Keratinocyte (primary cell): ENCODE measurements at regions not wholly inside any gene's neighbourhood (a gene's known extent, or its start where the extent isn't known, plus 50 kb on each side); places are given as distances from the start of the nearest gene placed in this dataset.

Experiments used
- DNase-seq: peaks from one replicate; pipeline ENCODE4 v3.0.0-alpha.2; 2011; ENCODE audit warnings: low read depth, missing footprints, low spot score
- FAIRE-seq: peaks from 2 replicates; lab custom pipeline; 2011; peaks lifted over from hg19 to GRCh38; lab: Jason Lieb, UNC
- H2AFZ ChIP-seq: 2 replicates; pipeline ENCODE4 v1.6.0; 2012; ENCODE audit warnings: low read length, control low read depth, inconsistent platforms; ENCODE audit not compliant: control insufficient read depth
- H3K27ac ChIP-seq: 2 replicates; pipeline ENCODE4 v1.5.1; 2011; ENCODE audit warnings: low read length; ENCODE audit not compliant: control insufficient read depth, insufficient read depth
- H3K27me3 ChIP-seq: 3 replicates; pipeline ENCODE4 v1.6.0; 2011; ENCODE audit warnings: low read length; ENCODE audit not compliant: control insufficient read depth, insufficient read depth; ENCODE audit errors: extremely low read depth
- H3K36me3 ChIP-seq, 2 experiments: 2 replicates in 1 of 2; 3 replicates in 1 of 2; pipeline ENCODE4 v1.5.1; 2011; ENCODE audit warnings: low read length in 2 of 2, mild to moderate bottlenecking in 1 of 2; ENCODE audit not compliant: control insufficient read depth in 2 of 2, insufficient read depth in 2 of 2; ENCODE audit errors: extremely low read depth in 1 of 2
- H3K4me1 ChIP-seq: 3 replicates; pipeline ENCODE4 v1.5.1; 2011; ENCODE audit warnings: low read length; ENCODE audit not compliant: control insufficient read depth, insufficient read depth; ENCODE audit errors: extremely low read depth
- H3K4me2 ChIP-seq: 3 replicates; pipeline ENCODE4 v1.6.0; 2011; ENCODE audit warnings: low read depth, low read length; ENCODE audit not compliant: control insufficient read depth, insufficient read depth; ENCODE audit errors: extremely low read depth
- H3K4me3 ChIP-seq, 3 experiments: fragments of 200-600 bp in 1 of 3; sonication (generic) in 1 of 3; 2 replicates in 2 of 3; 3 replicates in 1 of 3; pipeline ENCODE4 v1.5.1; 2011 to 2016; ENCODE audit warnings: low read length in 3 of 3, mild to moderate bottlenecking in 3 of 3, control low read depth in 2 of 3, inconsistent platforms in 1 of 3, low read depth in 1 of 3, mixed read lengths in 1 of 3, mixed run types in 1 of 3, moderate library complexity in 1 of 3; ENCODE audit not compliant: control insufficient read depth in 2 of 3, insufficient read depth in 2 of 3; ENCODE audit errors: extremely low read depth in 1 of 3
- H3K79me2 ChIP-seq: 2 replicates; pipeline ENCODE4 v1.6.0; 2012; ENCODE audit warnings: low read length; ENCODE audit not compliant: control insufficient read depth, insufficient read depth
- H3K9ac ChIP-seq: 3 replicates; pipeline ENCODE4 v1.6.0; 2011; ENCODE audit warnings: low read length; ENCODE audit not compliant: control insufficient read depth, insufficient read depth; ENCODE audit errors: extremely low read depth
- H3K9me1 ChIP-seq: 3 replicates; pipeline ENCODE4 v1.6.0; 2011; ENCODE audit warnings: low read length; ENCODE audit not compliant: control insufficient read depth, insufficient read depth; ENCODE audit errors: extremely low read depth
- H3K9me3 ChIP-seq: 2 replicates; pipeline ENCODE4 v1.5.1; 2012; ENCODE audit warnings: low read depth, low read length; ENCODE audit not compliant: control insufficient read depth
- H4K20me1 ChIP-seq: 3 replicates; pipeline ENCODE4 v1.6.0; 2011; ENCODE audit warnings: low read length; ENCODE audit not compliant: control insufficient read depth, insufficient read depth; ENCODE audit errors: extremely low read depth
- EZH2 ChIP-seq: IDR thresholded peaks from one replicate; pipeline ENCODE4 v1.6.1; 2012; ENCODE audit warnings: inconsistent platforms, mild to moderate bottlenecking, low read length, moderate library complexity
- dilution Hi-C: fragments of 300-500 bp; cut with MboI; formaldehyde crosslinking; loops from one replicate; pipeline ENCODE4 v1.7.0; 2020; ENCODE audit warnings: low sequenced_read_pairs; ENCODE audit not compliant: extremely low pct_ligation_motif_present
- TF ChIP-seq, protein P1 (sequence below), 3 experiments: IDR thresholded peaks in 1 of 3; conservative IDR thresholded peaks in 1 of 3; optimal IDR thresholded peaks in 1 of 3; 2 replicates in 2 of 3; 3 replicates in 1 of 3; pipeline versions ENCODE3 to v1.5.1; 2011; ENCODE audit warnings: low read length in 3 of 3, mild to moderate bottlenecking in 3 of 3, moderate library complexity in 2 of 3, control low read depth in 1 of 3, inconsistent platforms in 1 of 3; ENCODE audit not compliant: insufficient read depth in 2 of 3; ENCODE audit errors: extremely low read depth in 1 of 3

DNA sequence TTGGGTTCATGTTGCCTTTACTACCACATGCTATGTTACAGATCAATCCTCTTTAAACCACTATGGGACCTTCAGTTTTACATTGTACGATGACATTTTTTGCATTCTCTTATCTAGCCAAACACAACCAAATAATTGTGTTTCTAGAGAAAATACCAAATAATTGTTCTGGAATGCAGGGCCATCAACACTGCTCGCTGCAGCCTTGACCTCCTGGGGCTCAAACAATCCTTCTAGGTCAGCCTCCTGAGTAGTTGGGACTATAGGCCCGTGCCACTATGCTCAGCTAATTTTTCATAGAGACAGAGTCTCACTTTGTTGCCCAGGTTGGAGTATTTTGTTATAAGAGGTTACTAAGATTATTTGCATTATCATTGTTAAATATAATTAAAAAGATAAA lies 237.5 kb upstream of the PMFBP1 start:
- H3K27me3 ChIP-seq: no peaks in the 10 kb centered on the region
- H3K9me1 ChIP-seq: no peaks in the 10 kb centered on the region
- FAIRE-seq: no peak
- H3K4me3 ChIP-seq: no peak overlapping the region
- no peaks in the 10 kb centered on the region for H3K4me1 ChIP-seq
- no peak for DNase-seq
- no peaks in the 10 kb centered on the region for H4K20me1 ChIP-seq
- dilution Hi-C loops: no loop called here
- H2AFZ ChIP-seq: no peak overlapping the region
- no peaks in the 10 kb centered on the region for H3K79me2 ChIP-seq
- H3K9me3 ChIP-seq: no peaks in the 10 kb centered on the region
- no peak overlapping the region for H3K9ac ChIP-seq
- H3K36me3 ChIP-seq: no peaks in the 10 kb centered on the region
- TF ChIP-seq, protein P1, sequence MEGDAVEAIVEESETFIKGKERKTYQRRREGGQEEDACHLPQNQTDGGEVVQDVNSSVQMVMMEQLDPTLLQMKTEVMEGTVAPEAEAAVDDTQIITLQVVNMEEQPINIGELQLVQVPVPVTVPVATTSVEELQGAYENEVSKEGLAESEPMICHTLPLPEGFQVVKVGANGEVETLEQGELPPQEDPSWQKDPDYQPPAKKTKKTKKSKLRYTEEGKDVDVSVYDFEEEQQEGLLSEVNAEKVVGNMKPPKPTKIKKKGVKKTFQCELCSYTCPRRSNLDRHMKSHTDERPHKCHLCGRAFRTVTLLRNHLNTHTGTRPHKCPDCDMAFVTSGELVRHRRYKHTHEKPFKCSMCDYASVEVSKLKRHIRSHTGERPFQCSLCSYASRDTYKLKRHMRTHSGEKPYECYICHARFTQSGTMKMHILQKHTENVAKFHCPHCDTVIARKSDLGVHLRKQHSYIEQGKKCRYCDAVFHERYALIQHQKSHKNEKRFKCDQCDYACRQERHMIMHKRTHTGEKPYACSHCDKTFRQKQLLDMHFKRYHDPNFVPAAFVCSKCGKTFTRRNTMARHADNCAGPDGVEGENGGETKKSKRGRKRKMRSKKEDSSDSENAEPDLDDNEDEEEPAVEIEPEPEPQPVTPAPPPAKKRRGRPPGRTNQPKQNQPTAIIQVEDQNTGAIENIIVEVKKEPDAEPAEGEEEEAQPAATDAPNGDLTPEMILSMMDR (optimal IDR thresholded peaks at IDR 0.05 in 1 of 3, IDR thresholded peaks at IDR 0.05 in 1 of 3, conservative IDR thresholded peaks at IDR 0.05 in 1 of 3; ENCODE audit: extremely low read depth in 1 of 3, insufficient read depth in 2 of 3, low read length in 3 of 3): no peak
- no peak for TF ChIP-seq EZH2
- H3K27ac ChIP-seq: no peak overlapping the region
- H3K4me2 ChIP-seq: no peak overlapping the region

DNA sequence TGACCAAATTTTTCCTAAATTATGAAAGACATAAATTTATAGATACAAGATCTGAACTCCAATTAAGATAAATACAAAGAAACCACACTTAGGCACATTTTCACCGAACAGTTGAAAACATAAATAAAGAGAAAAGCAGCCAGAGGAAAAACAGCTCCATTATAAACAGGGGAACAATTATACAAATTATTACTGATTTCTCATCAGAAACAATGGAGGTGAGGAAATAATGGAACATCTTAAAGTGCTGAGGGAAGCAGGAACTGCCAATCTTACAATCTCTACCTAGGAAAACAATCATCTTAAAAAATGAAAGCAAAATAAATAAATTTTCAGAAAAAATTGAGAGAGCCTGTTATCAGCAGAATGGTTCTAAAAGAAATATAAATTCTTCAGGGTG lies 234.4 kb upstream of the PMFBP1 start:
- no peaks in the 10 kb centered on the region for H3K79me2 ChIP-seq
- no peak for FAIRE-seq

More for the DNA sequence above, 234.4 kb upstream of the PMFBP1 start:
- TF ChIP-seq, protein P1 (optimal IDR thresholded peaks at IDR 0.05 in 1 of 3, IDR thresholded peaks at IDR 0.05 in 1 of 3, conservative IDR thresholded peaks at IDR 0.05 in 1 of 3; ENCODE audit: extremely low read depth in 1 of 3, insufficient read depth in 2 of 3, low read length in 3 of 3): no peak
- no peaks in the 10 kb centered on the region for H4K20me1 ChIP-seq
- H3K4me2 ChIP-seq: no peak overlapping the region
- dilution Hi-C loops: no loop called here
- no peaks in the 10 kb centered on the region for H3K36me3 ChIP-seq
- no peak overlapping the region for H3K4me3 ChIP-seq
- no peaks in the 10 kb centered on the region for H3K27me3 ChIP-seq
- H3K9ac ChIP-seq: no peak overlapping the region
- H3K9me3 ChIP-seq: no peaks in the 10 kb centered on the region
- no peaks in the 10 kb centered on the region for H3K4me1 ChIP-seq
- no peak overlapping the region for H3K27ac ChIP-seq
- H3K9me1 ChIP-seq: no peaks in the 10 kb centered on the region
- DNase-seq: no peak
- H2AFZ ChIP-seq: no peak overlapping the region
